ENCODE measurements at regions not wholly inside any gene's neighbourhood (a gene's known extent, or its start where the extent isn't known, plus 50 kb on each side); places are given as distances from the start of the nearest gene placed in this dataset.

GRCh38 chr5:27928060-27928459, 889.7 kb upstream of the CDH9 start:
- Histone ChIP-seq H3K9me3 (peaks cover 0 to 3% of the 10 kb centered on the region in 2 donors), H3K4me3 (no peak overlapping the region), H3K4me1 (no peaks in the 10 kb centered on the region), H3K27ac (no peak overlapping the region), H3K36me3 (no peaks in the 10 kb centered on the region), H3K27me3 (no peaks in the 10 kb centered on the region)
- in situ Hi-C loops (cut with MboI; ENCODE audit: low pct_ligation_motif_present in 1 of 4, low pct_unique_long_range_greater_than_20kb in 1 of 4, low sequenced_read_pairs in 3 of 4) (no loop called here), intact Hi-C loops (cut with DNase I; ENCODE audit: low total_unique reads) (no loop called here)
- 62 to 74% methylated on average over 2 of the region's 2 CpGs for WGBS, 2 donors (ENCODE audit: low coverage in 1 of 2)
- TF ChIP-seq POLR2AphosphoS5 (IDR thresholded peaks at IDR 0.05) = no peak
- no peak for TF ChIP-seq POLR2A (IDR thresholded peaks at IDR 0.05)
- TF ChIP-seq CTCF (IDR thresholded peaks at IDR 0.05) = no peak
- TF ChIP-seq EP300 (IDR thresholded peaks at IDR 0.05; ENCODE audit: low read depth) = no peak
- DNase-seq = no peak

- no peak for TF ChIP-seq POLR2A (IDR thresholded peaks at IDR 0.05)
- TF ChIP-seq POLR2AphosphoS5 (IDR thresholded peaks at IDR 0.05) = no peak
- no peak for TF ChIP-seq CTCF (IDR thresholded peaks at IDR 0.05)
- TF ChIP-seq EP300 (IDR thresholded peaks at IDR 0.05; ENCODE audit: low read depth) = no peak
- Histone ChIP-seq H3K27ac (no peak overlapping the region), H3K4me1 (no peaks in the 10 kb centered on the region), H3K4me3 (no peak overlapping the region), H3K27me3 (no peaks in the 10 kb centered on the region), H3K36me3 (no peaks in the 10 kb centered on the region), H3K9me3 (no peaks in the 10 kb centered on the region)
- in situ Hi-C loops (cut with MboI; ENCODE audit: low pct_ligation_motif_present in 1 of 4, low pct_unique_long_range_greater_than_20kb in 1 of 4, low sequenced_read_pairs in 3 of 4) = no loop called here
- no peak for DNase-seq
- intact Hi-C loops (cut with DNase I; ENCODE audit: low total_unique reads) = no loop called here
- 64 to 81% methylated on average over 2 of the region's 2 CpGs for WGBS, 2 donors (ENCODE audit: low coverage in 1 of 2)
Observed at GRCh38 chr5:27911216-27911615, 872.8 kb upstream of the CDH9 start.

GRCh38 chr5:27908341-27908740, 870.0 kb upstream of the CDH9 start:
- no peak overlapping the region for H3K27ac ChIP-seq
- H3K4me3 ChIP-seq = no peak overlapping the region
- no peaks in the 10 kb centered on the region for H3K4me1 ChIP-seq
- no peak for TF ChIP-seq CTCF (IDR thresholded peaks at IDR 0.05)
- no peak for TF ChIP-seq POLR2AphosphoS5 (IDR thresholded peaks at IDR 0.05)
- no peak for TF ChIP-seq EP300 (IDR thresholded peaks at IDR 0.05; ENCODE audit: low read depth)
- TF ChIP-seq POLR2A (IDR thresholded peaks at IDR 0.05) = no peak
- 66 to 69% methylated on average over 5 of the region's 5 CpGs for WGBS, 2 donors (ENCODE audit: low coverage in 1 of 2)
- H3K9me3 ChIP-seq = no peaks in the 10 kb centered on the region
- H3K36me3 ChIP-seq = no peaks in the 10 kb centered on the region
- intact Hi-C loops (cut with DNase I; ENCODE audit: low total_unique reads) = no loop called here
- no peak for DNase-seq
- H3K27me3 ChIP-seq = no peaks in the 10 kb centered on the region
- in situ Hi-C loops (cut with MboI; ENCODE audit: low pct_ligation_motif_present in 1 of 4, low pct_unique_long_range_greater_than_20kb in 1 of 4, low sequenced_read_pairs in 3 of 4) = no loop called here

GRCh38 chr5:27906931-27907601, 868.7 kb upstream of the CDH9 start:
- Histone ChIP-seq H3K4me3 (no peak overlapping the region), H3K4me1 (no peaks in the 10 kb centered on the region), H3K27ac (no peak overlapping the region), H3K9me3 (no peaks in the 10 kb centered on the region), H3K27me3 (no peaks in the 10 kb centered on the region), H3K36me3 (no peaks in the 10 kb centered on the region)
- intact Hi-C loops (cut with DNase I; ENCODE audit: low total_unique reads) (no loop called here), in situ Hi-C loops (cut with MboI; ENCODE audit: low pct_ligation_motif_present in 1 of 4, low pct_unique_long_range_greater_than_20kb in 1 of 4, low sequenced_read_pairs in 3 of 4) (no loop called here)
- TF ChIP-seq CTCF (IDR thresholded peaks at IDR 0.05) = no peak
- TF ChIP-seq POLR2AphosphoS5 (IDR thresholded peaks at IDR 0.05) = no peak
- TF ChIP-seq EP300 (IDR thresholded peaks at IDR 0.05; ENCODE audit: low read depth) = no peak
- TF ChIP-seq POLR2A (IDR thresholded peaks at IDR 0.05) = no peak
- DNase-seq = no peak
- 52 to 58% methylated on average over 2 of the region's 2 CpGs for WGBS, 2 donors (ENCODE audit: low coverage in 1 of 2)
